Fibroblast of skin of scalp (primary cell): ENCODE measurements at regions not wholly inside any gene's neighbourhood (a gene's known extent, or its start where the extent isn't known, plus 50 kb on each side); places are given as distances from the start of the nearest gene placed in this dataset.
"Not testable (repeated sequence)": the region's sequence is repeated elsewhere in the genome, so short reads cannot be mapped to it uniquely, and the experiment has no call there.

Experiments used
- DNase-seq: peaks from one replicate; pipeline ENCODE4 v3.0.0-alpha.2; 2013

DNA sequence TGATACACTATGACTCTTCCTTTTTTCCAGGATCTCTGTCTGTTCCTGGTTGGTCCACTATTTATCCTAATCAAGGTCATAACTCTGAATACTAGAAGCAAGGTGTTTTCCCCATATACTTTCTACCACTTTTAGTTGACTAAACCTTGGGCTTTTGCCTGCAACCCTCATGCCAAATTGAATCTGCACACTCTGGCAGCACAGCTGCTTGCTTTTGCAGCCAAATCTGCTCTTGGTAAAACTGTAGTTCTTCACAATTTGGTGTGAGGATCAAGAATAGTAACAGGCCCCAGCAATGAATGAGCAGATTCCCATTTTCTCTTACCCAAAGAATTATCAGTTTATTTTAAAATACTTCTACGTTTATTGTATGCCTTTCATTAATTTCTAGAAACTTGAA is 586.5 kb upstream of the CNTN5 start:
- DNase-seq, result no peak

DNA sequence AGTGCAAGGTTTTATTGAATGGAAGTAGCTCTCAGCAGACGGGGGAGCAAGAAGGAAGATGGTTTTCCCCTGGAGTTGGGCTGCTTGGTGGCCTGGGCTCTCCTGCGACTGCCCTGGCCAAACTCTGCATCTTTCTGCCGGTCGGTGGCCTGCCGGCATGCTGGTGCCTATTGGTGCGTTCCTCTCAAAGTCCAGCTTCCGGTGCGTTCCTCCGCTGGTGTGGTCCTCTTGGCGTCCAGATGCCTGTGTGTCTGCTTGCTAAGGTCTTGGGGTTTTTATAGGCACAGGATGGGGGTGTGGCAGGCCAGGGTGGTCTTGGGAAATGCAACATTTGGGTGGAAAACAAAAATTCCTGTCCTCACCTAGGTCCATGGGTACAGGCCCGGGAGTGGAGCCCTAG is 567.4 kb upstream of the CNTN5 start:
- no peak for DNase-seq

DNA sequence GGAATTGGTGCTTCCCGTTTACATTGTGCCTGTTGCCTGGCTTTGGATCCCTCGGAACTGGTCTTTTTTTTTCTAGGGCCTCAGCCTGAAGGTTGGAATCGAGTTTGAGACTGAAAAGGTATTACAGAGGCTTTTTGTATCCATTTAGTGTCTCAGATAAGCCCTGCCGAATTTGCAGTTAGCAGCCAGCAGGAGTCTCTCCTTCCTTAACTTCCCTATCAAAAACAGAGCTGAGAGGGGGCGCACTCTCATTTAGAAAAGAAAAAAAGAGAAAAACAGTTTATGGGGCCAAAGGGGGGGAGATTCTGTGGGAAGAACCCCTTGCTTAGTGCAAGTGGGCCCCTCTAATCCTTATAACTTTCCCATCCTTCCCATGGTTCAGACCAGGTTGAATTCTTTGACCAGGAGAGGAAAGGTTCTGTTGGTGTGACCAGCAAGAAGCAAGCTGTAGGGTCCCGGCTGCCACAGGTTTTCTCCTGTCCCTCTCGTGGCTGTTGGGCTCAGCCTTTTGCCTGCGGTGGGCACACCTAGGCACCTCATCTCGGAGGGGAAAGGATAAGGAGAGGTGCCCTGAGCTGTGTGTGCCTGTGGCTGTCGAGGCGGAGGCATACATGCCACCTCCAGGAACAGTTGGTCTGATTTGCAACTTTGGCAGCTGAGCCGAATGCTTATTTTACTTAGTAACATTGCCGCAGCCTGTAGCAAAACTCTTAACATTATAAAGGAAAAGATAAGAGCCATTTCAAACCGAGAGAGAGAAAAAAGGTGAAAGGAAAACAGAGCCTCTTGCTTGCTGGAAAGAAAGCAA is 565.0 kb upstream of the CNTN5 start:
- no peak for DNase-seq

DNA sequence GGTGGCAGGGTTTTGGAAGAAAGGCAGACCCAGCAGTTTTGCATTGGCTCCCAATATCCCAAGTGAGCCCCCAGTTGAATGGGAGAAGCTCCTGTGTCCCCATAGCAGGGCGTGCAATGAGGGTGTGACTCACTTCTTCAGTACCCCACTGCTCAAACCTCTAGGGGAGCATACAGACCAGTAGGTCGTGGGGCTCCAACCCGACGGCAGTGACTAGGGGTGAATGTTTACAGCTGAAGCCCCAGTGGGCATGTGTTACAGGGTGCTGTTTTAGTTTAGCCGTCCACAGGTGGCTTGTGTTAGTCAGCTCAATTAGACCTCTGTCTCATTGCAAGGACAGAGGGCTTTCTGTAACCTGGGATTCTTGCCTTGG is 564.5 kb upstream of the CNTN5 start:
- DNase-seq, result no peak

DNA sequence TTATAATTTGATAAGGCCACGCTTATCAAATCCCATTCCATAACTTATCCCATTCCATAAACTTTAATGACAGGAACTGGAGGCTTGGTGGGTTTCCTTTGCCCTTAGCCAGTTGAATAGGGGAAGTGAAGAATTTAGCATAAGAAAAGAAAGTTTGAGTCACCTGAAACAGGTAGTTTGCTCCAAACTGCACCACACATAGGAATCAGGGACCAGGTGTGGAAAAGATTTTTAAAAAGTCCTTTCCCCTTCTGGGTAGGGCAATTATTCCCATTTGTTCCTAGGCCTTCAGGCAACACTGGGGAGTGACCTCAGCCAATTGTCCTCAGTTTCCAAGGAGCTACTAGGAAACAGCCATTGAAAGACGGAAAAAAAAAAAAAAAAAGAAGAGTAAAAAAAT is 525.7 kb upstream of the CNTN5 start:
- no peak for DNase-seq

DNA sequence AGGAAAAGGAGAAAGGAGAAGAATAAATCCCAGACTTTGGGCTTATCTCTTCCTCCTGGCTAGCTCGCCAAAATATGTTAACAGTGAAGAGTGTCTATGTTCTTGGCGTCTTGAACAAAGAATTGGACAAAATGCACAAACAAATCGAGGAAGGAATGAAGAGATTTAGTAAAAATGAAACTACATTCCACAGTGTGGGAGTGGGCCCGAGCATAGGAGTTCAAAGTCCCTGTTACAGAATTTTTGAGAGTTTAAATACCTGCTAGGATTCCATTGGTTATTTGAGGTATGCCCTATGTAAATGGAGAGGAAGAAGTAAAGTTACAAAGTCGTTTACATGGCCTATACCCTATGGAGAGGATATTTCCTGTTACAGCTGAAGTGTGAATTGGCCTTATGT is 525.1 kb upstream of the CNTN5 start:
- no peak for DNase-seq

DNA sequence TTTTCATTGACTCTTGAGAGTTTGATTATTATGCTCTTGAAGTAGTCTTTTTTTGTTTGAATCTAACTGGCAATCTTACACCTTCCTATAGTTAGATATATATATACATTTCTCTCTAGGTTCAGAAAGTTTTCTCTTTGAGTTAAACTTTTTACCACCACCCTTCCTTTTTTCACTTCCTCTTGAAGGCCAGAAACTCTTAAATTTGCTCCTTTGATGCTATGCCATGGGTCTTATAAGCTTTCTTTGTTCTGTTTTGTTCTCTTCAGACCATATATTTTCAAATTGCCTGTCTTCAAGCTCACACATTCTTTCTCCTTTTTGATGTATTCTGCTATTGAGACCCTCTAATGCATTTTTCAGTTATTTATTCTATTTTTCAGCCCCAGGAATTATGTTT is 513.5 kb upstream of the CNTN5 start:
- DNase-seq, result no peak

DNA sequence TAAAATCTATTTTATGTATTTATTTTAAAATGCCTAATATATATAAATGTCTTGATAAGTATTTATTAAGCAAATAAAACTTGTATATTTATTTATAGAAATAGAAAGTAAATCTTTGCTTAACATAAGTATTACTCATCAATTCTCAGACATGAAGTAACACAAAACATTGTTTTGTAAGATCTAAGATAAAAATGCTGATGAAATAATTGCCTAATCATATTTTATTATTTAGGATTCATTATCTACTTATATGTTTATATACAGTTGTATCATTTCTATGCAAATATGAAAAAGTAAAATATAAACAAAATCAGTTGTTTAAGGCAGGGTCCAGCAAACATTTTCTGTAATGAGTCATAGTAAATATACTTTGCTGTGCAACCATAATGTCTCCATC is 507.8 kb upstream of the CNTN5 start:
- no peak for DNase-seq

DNA sequence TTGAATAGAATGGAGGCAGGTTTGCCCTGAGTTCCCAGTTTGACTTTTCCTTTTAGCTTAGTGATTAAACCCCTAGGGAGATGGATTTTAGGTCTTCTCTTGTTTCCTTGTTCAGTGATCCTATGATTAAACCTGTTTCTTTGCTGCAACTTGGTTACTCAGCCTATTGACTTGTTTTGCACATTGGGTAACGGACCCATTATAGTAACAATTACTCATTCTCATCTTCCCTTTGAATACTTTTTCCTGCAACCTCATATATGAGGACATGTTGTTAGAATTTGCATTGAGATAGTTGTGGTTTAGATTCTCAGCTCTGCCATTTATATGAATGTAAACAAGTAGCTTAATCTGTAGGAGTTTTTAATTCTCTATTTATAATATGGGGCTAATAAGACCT is 489.2 kb upstream of the CNTN5 start:
- no peak for DNase-seq

DNA sequence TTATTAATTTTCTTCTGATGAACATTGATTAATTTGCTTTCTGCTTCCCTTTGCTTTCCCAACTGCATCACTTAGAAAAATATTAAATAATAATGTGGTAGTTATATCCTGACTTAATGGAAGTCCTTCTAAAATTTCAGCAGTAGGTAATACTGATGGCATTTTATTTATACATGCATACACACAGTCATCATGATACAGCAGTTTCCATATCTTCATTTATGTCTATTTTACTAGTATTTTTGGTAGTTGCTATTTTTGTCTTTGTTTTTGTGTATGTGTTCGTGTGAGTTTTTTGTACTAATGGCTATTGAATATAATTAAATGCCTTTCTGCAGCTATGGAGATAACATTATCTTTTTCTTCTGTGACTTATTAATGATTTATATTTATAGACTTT is 484.7 kb upstream of the CNTN5 start:
- no peak for DNase-seq

DNA sequence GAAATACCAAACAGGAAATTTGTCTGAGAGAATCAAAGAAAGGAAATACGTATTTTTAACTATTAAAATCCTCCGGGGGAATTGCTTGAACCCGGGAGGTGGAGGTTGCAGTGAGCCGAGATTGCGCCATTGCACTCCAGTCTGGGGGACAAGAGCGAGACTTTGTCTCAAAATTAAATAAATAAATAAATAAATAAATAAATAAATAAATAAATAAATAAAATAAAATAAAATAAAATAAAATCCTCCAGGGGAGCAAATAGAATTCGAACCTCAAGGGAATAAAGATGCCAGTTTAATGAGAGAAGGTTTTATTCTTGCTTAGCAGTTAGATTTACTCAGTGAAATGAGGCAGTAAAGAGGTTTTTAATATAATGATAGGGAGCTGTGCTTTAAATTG is 482.4 kb upstream of the CNTN5 start:
- not testable (repeated sequence) for DNase-seq

DNA sequence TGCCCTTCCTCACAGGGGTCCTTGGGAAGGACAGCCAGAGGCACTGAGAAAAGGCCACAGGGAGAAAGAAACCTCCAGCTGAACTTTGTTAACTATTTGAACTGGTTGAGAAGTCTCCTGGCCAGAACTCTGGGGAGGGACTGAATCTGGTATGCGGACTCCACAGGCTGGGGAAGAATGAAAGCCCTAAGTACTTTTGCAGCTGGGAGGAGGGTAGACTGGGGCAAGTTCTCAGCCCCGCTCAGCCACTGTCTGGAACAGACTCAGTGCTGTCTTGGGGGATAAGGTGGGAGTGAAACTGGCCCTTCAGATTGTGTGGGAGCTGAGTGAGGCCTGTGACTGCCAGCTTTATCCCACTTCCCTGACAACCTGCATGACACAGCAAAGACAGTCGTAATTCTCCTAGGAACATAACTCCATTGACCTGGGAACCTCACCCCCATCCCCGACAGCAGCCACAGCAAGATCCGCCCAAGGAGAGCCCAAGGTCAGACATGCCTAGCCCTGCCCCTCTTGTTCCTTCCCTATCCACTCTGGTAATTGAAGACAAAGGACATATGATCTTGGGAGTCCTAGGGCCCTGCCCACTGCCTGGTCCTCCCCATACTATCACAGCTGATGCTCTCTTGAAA is 475.1 kb upstream of the CNTN5 start:
- no peak for DNase-seq

DNA sequence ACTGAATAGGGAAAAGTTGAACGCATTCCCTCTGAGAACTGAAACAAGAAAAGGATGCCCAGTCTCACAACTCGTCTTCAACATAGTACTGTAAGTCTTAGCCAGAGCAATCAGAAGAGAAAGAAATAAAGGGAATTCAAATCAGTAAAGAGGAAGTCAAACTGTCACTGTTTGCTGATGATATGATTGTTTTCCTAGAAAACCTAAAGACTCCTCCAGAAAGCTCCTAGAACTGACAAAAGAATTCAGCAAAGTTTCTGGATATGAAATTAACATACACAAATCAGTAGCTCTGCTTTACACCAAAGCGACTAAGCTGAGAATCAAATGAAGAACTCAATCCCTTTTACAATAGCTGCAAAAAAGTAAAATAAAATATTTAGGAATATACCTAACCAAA is 471.2 kb upstream of the CNTN5 start:
- no peak for DNase-seq

DNA sequence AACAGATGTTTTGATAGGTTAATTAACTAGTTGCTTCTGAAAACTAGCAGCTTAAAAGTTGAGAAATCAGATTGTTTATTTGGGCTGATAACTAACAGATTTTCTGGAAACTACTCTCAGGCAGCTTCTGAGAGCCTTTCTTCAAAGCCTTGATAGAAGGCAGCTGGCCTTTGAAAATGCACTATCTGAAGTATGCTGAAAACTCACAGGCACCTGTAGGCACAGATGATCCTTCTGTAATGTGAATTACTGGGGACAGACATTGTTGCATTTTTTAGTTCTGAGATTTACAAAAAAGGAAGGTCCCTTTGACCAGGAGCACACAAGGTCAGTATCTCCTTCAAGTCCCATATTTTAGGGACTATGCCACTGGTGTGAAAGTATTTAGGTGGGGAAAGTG is 460.8 kb upstream of the CNTN5 start:
- no peak for DNase-seq

DNA sequence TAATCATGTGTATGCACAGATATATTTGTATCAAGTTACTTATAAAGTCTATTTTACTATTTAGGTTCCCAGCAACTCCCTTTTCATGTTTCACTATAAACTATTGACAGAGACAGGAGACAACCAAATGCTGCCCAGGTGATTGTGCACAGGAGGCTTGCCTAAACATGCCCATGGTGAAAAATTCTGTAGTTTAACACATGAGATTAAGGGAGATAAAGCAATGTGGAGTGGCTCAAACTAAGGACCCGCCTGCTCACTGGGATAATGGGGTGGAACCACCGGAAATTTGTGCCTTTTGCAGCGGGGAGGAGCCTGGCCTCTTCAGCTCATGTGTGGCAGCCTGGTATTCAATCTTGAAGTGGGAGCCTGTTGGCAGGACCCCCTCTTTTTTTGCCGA is 459.5 kb upstream of the CNTN5 start:
- no peak for DNase-seq

DNA sequence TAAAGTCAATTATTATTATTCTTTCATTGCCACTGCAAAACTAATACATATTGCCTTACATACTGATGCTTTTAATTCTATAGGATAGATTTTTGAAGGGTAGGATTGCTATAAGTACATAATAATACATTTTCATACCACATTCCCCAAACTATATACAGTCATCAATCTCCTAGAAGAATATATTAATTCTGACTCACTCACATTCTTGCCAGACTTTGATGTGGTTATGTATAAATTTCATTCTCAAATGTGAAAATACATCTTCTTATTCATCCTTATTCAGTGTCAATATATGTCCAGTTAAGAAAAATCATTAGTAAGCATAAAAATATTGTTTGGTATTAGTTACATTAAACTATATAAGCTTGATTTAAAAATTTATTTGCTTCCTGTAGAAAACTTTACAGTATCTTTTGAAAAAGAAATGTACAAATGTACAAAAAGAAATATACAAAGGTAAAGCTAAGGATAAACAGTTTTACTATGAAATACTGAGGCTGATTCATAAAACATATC is 458.8 kb upstream of the CNTN5 start:
- no peak for DNase-seq

DNA sequence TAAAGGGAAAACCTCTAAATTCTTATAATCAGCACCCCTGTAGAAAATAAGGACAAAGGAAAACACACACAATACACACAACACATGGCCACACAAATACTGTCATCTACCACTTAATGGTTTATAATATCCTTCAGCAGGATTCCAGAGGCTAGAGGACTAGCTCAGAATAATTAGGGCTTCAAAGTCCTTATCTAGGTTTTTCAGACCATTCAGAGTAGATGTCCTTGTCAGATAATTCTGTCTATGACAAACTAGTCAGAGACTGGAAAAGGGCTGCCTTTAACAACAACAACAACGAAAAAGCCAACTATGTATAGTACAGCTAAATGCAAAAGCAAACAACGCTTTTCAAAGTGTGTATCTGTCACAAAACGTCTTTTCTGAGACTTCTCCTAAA is 456.5 kb upstream of the CNTN5 start:
- no peak for DNase-seq

DNA sequence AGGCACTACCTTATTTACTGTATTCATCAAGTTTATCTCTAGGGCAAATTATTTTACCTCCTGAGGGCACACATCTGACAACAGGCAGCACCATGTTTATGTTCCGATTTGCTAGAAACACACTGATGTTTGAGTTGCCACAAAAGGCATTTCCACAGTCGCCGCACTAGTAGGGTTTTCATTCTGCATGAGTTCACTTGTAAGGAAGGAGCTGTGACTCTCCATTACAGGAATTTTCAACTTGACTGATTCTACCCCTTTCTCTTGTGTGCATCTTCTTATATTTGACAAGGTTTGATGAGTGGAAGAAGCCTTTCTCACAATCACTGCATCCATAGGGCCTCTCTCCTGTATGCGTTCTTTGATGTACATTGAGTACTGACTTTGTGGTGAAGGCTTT is 455.9 kb upstream of the CNTN5 start:
- DNase-seq, result no peak

DNA sequence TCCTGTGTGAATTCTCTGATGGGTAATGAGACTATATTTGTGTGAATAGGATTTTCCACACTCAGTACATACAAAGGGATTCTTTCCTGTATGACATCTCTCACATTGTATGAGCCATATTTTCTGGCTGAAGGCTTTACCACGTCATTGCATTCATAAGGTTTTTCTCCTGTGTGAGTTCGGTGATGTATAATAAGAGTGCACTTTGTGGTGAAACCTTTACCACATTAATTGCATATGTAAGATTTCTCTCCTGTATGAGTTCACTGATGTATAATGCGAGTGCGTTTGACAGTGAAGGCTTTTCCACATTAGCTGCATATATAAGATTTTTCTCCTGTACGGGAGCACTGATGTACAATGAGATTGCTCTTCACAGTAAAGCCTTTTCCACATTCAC is 455.4 kb upstream of the CNTN5 start:
- no peak for DNase-seq

DNA sequence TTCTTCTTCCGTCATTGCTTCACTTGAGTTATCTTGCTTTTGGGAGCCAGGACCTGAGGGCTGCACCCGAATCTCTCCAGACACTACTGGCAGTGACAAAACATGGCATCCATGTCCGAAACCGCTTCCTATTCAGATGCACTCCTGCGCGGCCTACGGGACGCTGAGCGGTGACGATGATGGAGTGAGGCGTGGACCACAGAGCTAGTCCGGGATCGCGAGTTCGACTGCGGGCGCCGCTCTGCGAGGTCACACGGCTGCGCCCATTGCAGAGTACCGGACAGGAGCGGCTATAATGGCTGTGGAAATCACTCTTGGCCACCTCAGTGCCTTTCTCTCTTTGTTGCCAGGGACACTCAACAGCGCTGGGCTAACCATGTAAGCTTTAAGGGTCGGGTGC is 453.8 kb upstream of the CNTN5 start:
- no peak for DNase-seq

DNA sequence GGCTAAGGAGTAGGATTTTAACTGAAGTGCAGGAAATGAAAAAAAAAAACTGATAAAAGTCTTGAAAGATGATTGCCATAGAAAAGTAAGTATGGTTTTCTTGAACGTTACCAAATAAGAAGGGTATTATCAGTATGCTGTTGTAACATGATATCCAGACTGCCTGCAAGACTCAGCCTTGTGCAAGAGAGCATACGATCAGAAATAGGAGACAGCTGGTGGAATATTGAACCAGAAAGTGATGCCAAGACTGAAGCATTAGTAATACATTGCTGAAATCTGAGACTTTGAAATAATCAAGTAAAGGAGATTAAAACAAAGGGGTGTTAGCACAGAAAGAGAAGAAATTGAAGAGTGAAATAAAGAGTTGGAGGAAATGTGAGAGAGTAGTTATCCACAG is 452.7 kb upstream of the CNTN5 start:
- no peak for DNase-seq

DNA sequence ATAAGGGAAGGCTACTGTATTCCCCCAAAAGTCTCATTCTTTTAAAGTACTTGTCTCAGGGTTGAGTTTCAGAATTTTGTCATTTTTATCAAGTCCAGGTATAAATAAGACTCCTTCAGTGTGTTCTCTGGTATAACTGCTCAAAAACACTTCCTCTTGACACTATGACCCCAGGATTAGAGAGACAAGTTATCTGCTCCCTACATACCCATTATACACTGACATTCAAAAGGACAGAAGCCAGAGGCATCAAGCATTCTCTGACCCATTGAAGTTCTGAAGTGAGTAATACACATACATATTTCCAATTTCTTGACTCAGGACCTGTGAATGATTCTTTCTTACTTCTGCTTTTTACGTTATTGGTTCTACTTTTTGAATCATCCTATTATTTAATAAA is 447.8 kb upstream of the CNTN5 start:
- DNase-seq, result no peak

DNA sequence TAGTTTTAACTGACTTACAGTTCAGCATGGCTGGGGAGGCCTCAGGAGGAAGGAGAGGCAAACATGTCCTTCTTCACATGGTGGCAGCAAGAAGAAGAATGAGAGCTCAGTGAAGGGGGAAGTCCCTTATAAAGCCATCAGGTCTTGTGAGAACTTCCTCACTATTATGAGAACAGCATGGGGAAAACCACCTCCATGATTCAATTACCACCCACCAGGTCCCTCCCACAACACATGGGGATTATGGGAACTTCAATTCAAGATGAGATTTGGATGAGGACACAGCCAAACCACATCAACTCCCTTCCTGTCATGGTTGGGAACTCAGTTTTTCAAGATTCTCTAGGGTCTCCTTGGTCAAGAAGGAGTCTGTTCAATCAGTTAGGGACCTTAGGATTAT is 432.9 kb upstream of the CNTN5 start:
- no peak for DNase-seq

DNA sequence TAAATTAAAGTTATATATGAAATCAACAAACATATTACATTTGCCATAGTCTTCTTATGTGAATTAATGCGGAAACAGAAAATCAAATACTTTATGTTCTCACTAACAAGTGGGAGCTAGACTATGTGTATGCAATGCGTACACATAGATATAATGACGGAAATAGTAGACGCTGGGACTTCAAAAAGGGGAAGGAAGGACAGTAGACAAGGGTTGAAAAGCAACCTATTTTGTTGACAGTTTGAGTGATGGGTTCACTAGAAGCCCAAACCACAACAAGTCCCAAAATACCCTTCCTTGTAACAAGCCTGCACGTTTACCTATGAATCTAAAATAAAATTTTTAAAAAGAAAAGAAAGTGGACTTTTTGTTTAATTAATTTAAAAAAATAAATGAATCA is 430.8 kb upstream of the CNTN5 start:
- DNase-seq, result no peak

DNA sequence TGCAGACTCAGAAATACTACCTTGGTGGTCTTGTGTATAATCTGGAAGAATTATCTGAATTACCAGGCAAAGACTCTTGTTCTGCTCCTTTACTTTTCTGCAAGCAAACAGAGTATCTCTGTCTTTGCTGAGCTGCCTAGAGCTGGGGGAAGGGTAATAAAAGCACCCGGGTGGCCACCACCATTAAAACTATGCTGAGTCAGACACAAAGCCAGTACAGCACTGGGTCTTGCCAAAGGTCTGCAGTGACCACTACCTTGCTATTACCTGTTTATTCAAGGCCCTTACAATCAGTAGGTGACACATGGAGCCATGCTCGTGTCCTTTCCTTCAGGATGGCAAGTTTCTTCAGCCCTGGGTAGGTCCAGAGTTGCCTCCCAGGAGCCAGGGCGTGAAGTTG is 420.6 kb upstream of the CNTN5 start:
- DNase-seq, result no peak
